Esophagus muscularis mucosa (tissue), 4 donors: ENCODE measurements at regions not wholly inside any gene's neighbourhood (a gene's known extent, or its start where the extent isn't known, plus 50 kb on each side); places are given as distances from the start of the nearest gene placed in this dataset.

Experiments used
- DNase-seq: peaks from one replicate; pipeline ENCODE4 v3.0.0-alpha.2; 2017; ENCODE audit errors: extremely low spot score
- H3K27ac ChIP-seq, 4 donors: fragments of 200-600 bp; sonication (generic); replicated peaks in 1 of 4; 1 replicate in 3 of 4; 2 replicates in 1 of 4; pipeline ENCODE4 v1.5.1; 2016 to 2019; ENCODE audit warnings: mild to moderate bottlenecking in 1 of 4
- H3K27me3 ChIP-seq, 4 donors: fragments of 200-600 bp; sonication (generic); one replicate each; pipeline versions ENCODE4 v1.5.1 to v1.6.0; 2016 to 2019
- H3K36me3 ChIP-seq, 4 donors: fragments of 200-600 bp; sonication (generic); one replicate each; pipeline ENCODE4 v1.5.1; 2016 to 2019
- H3K4me1 ChIP-seq, 4 donors: fragments of 200-600 bp; sonication (generic); one replicate each; pipeline ENCODE4 v1.5.1; 2016 to 2019
- H3K4me3 ChIP-seq, 4 donors: fragments of 200-600 bp; sonication (generic); 1 replicate in 2 of 4; 2 replicates in 2 of 4; pipeline ENCODE4 v1.5.1; 2016 to 2019; ENCODE audit warnings: mild to moderate bottlenecking in 4 of 4, moderate library complexity in 1 of 4
- H3K9me3 ChIP-seq, 4 donors: fragments of 200-600 bp; sonication (generic); 1 replicate in 3 of 4; 2 replicates in 1 of 4; pipeline ENCODE4 v1.5.1; 2016 to 2019
- EP300 ChIP-seq: sonication (generic); formaldehyde crosslinking; IDR thresholded peaks from one replicate; pipeline ENCODE4 v1.6.1; 2017; ENCODE audit warnings: antibody characterized with exemption
- POLR2A ChIP-seq: fragments of 450-650 bp; IDR thresholded peaks from one replicate; pipeline ENCODE4 v1.6.1; 2017; ENCODE audit warnings: antibody characterized with exemption, moderate library complexity, mild to moderate bottlenecking, low read depth
- POLR2AphosphoS5 ChIP-seq, 2 donors: sonication (generic); formaldehyde crosslinking; IDR thresholded peaks; one replicate each; pipeline ENCODE4 v1.6.1; 2017; ENCODE audit warnings: antibody characterized with exemption in 2 of 2
- WGBS: methylation state at CpG from one replicate; pipeline ENCODE4 v1.1.5; 2018; 5-methylcytosine and 5-hydroxymethylcytosine counted together
- intact Hi-C: fragments of 100-400 bp; cut with DNase I; formaldehyde crosslinking; loops from one replicate; pipeline ENCODE4 v1.15.1; 2023
- TF ChIP-seq, protein P1 (sequence below), 3 experiments: fragments of 200-600 bp in 2 of 3; fragments of 450-650 bp in 1 of 3; sonication (generic) in 2 of 3; IDR thresholded peaks; one replicate each; pipeline ENCODE4 v1.5.1; 2017 to 2019; ENCODE audit warnings: antibody characterized with exemption in 3 of 3, mild to moderate bottlenecking in 2 of 3, moderate library complexity in 1 of 3

DNA sequence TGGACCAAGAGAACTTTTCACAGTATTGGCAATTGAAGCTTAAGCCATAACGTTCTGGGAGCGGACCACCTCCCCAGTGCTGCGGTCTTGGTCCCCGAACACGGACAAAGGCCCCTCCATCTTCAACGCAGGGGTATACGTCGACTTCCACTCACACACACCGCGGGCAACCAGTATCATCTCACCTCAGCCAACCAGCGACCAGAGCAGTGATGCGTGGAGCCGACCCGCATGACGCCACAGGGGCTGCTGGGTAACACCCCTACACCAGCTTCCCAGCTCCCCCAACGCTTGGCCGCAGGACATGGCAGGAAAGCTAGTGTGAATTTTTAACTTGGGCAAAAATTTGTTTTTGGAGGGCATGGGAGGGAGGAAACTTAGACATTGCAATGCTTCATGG, 77.3 kb upstream of the PLCXD3 start:
- WGBS, result 96% methylated on average over 17 of the region's 17 CpGs
- DNase-seq, result no peak
- Histone ChIP-seq H3K4me1 (no peaks in the 10 kb centered on the region), H3K9me3 (no peaks in the 10 kb centered on the region), H3K27ac (no peak overlapping the region), H3K4me3 (no peak overlapping the region), H3K36me3 (no peaks in the 10 kb centered on the region), H3K27me3 (no peaks in the 10 kb centered on the region)
- intact Hi-C loops, result no loop called here
- TF ChIP-seq, protein P1, sequence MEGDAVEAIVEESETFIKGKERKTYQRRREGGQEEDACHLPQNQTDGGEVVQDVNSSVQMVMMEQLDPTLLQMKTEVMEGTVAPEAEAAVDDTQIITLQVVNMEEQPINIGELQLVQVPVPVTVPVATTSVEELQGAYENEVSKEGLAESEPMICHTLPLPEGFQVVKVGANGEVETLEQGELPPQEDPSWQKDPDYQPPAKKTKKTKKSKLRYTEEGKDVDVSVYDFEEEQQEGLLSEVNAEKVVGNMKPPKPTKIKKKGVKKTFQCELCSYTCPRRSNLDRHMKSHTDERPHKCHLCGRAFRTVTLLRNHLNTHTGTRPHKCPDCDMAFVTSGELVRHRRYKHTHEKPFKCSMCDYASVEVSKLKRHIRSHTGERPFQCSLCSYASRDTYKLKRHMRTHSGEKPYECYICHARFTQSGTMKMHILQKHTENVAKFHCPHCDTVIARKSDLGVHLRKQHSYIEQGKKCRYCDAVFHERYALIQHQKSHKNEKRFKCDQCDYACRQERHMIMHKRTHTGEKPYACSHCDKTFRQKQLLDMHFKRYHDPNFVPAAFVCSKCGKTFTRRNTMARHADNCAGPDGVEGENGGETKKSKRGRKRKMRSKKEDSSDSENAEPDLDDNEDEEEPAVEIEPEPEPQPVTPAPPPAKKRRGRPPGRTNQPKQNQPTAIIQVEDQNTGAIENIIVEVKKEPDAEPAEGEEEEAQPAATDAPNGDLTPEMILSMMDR (IDR thresholded peaks at IDR 0.05), result no peak
- no peak for TF ChIP-seq EP300
- no peak for TF ChIP-seq POLR2AphosphoS5 (IDR thresholded peaks at IDR 0.05)

DNA sequence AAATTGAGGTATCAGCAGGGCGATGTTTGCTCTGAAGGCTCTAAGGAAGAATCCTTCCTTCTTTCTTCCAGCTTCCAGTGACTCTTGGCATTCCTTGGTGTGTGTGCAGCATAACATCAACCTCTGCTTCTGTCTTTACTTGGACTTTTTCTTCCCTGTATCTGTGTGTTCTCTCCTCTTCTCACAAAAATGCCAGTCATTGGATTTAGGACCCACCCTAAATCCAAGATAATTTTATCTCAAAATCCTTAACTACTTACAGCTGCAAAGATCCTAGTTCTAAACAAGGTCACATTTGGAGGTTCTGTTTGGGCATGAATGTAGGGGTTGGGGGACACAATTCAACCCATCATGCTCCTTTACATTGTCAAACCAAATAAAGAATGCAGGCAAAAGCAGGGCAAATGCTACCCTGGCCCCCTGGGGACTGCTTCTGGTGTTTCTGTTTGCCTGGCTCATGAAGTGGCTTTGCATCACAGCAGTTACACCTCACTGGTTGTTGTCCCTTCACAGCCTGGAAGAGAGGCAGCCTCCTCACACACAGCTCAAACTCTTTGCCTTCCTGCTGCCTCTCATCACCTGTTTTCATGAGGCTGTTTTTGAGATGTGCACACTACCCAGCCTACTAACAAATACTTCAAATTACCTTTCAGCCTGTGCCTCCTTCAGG, 64.8 kb upstream of the PLCXD3 start:
- Histone ChIP-seq H3K4me1 (no peaks in the 10 kb centered on the region), H3K27me3 (no peaks in the 10 kb centered on the region), H3K36me3 (no peaks in the 10 kb centered on the region), H3K27ac (no peak overlapping the region), H3K9me3 (no peaks in the 10 kb centered on the region), H3K4me3 (no peak overlapping the region)
- no peak for TF ChIP-seq EP300
- TF ChIP-seq POLR2AphosphoS5 (IDR thresholded peaks at IDR 0.05), result no peak
- no peak for TF ChIP-seq POLR2A
- TF ChIP-seq, protein P1 (IDR thresholded peaks at IDR 0.05), result no peak
- DNase-seq, result no peak
- WGBS, result 68% methylated on average over 1 of the region's 1 CpG
- intact Hi-C loops, result no loop called here

DNA sequence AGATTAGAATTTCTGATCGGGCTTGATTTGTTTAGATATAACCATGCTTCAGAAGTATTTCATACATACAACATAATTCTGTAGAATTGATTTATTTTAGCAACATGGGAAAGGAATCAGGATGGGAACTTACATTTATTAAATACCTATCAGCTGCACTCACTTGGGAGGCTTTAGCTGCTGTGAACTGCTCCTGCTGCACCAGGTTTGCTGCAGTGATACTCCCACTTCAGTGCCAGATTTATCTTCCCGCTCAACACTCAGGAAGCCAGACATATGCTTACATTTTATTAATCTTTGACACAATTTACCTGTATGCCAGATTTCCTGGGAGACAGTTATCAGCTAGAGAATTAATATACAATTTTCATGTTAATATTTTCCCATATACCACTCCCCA, 64.0 kb upstream of the PLCXD3 start:
- Histone ChIP-seq H3K36me3 (no peaks in the 10 kb centered on the region), H3K9me3 (no peaks in the 10 kb centered on the region), H3K4me1 (no peaks in the 10 kb centered on the region), H3K4me3 (no peak overlapping the region), H3K27ac (no peak overlapping the region), H3K27me3 (no peaks in the 10 kb centered on the region)
- WGBS, result 57% methylated on average over 2 of the region's 2 CpGs
- intact Hi-C loops, result no loop called here
- TF ChIP-seq, protein P1 (IDR thresholded peaks at IDR 0.05), result no peak
- TF ChIP-seq POLR2A (no peak), EP300 (no peak)
- no peak for DNase-seq
